ENCODE measurements at regions not wholly inside any gene's neighbourhood (a gene's known extent, or its start where the extent isn't known, plus 50 kb on each side); places are given as distances from the start of the nearest gene placed in this dataset.

- Mint-ChIP-seq H3K9me3 (no peaks in the 10 kb centered on the region), H3K27ac (no peak overlapping the region), H3K4me3 (no peak overlapping the region), H3K27me3 (peaks cover 13% of the 10 kb centered on the region), H3K36me3 (ENCODE audit: low read depth) (no peaks in the 10 kb centered on the region), H3K4me1 (ENCODE audit: low read depth) (no peaks in the 10 kb centered on the region)
- DNase-seq: no peak
Measured at GRCh38 chr10:123464430-123465323, 201.5 kb upstream of the GPR26 start.

- Mint-ChIP-seq H3K4me3 (no peak overlapping the region), H3K36me3 (ENCODE audit: low read depth) (no peaks in the 10 kb centered on the region), H3K27me3 (peaks cover 18% of the 10 kb centered on the region), H3K27ac (no peak overlapping the region), H3K4me1 (ENCODE audit: low read depth) (no peaks in the 10 kb centered on the region), H3K9me3 (no peaks in the 10 kb centered on the region)
- DNase-seq: no peak
Measured at GRCh38 chr10:123470336-123470921, 195.7 kb upstream of the GPR26 start.

GRCh38 chr10:123471811-123472210, 194.3 kb upstream of the GPR26 start:
- Mint-ChIP-seq H3K36me3 (ENCODE audit: low read depth) (no peaks in the 10 kb centered on the region), H3K27ac (no peak overlapping the region), H3K9me3 (no peaks in the 10 kb centered on the region), H3K4me1 (ENCODE audit: low read depth) (no peaks in the 10 kb centered on the region), H3K4me3 (no peak overlapping the region), H3K27me3 (peaks cover 17% of the 10 kb centered on the region)
- DNase-seq: no peak

- no peak overlapping the region for H3K4me3 Mint-ChIP-seq
Measured at GRCh38 chr10:123472606-123473005, 193.5 kb upstream of the GPR26 start.

GRCh38 chr10:123474700-123475099, 191.5 kb upstream of the GPR26 start:
- Mint-ChIP-seq H3K36me3 (ENCODE audit: low read depth) (no peaks in the 10 kb centered on the region), H3K4me1 (ENCODE audit: low read depth) (no peaks in the 10 kb centered on the region), H3K27ac (no peak overlapping the region), H3K4me3 (no peak overlapping the region), H3K27me3 (peaks cover 10% of the 10 kb centered on the region), H3K9me3 (no peaks in the 10 kb centered on the region)
- no peak for DNase-seq

More at GRCh38 chr10:123472606-123473005, 193.5 kb upstream of the GPR26 start:
- Mint-ChIP-seq H3K27me3 (peaks cover 15% of the 10 kb centered on the region), H3K4me1 (ENCODE audit: low read depth) (no peaks in the 10 kb centered on the region), H3K9me3 (no peaks in the 10 kb centered on the region), H3K36me3 (ENCODE audit: low read depth) (no peaks in the 10 kb centered on the region), H3K27ac (no peak overlapping the region)
- no peak for DNase-seq

GRCh38 chr10:123475466-123475865, 190.7 kb upstream of the GPR26 start:
- no peaks in the 10 kb centered on the region for H3K36me3 Mint-ChIP-seq (ENCODE audit: low read depth)
- H3K4me3 Mint-ChIP-seq: no peak overlapping the region
- H3K4me1 Mint-ChIP-seq (ENCODE audit: low read depth): no peaks in the 10 kb centered on the region
- no peak overlapping the region for H3K27ac Mint-ChIP-seq
- DNase-seq: no peak
- no peaks in the 10 kb centered on the region for H3K9me3 Mint-ChIP-seq
- peaks cover 16% of the 10 kb centered on the region for H3K27me3 Mint-ChIP-seq

- no peaks in the 10 kb centered on the region for H3K4me1 Mint-ChIP-seq (ENCODE audit: low read depth)
- no peaks in the 10 kb centered on the region for H3K36me3 Mint-ChIP-seq (ENCODE audit: low read depth)
- no peak overlapping the region for H3K4me3 Mint-ChIP-seq
- H3K27me3 Mint-ChIP-seq: peaks cover 14% of the 10 kb centered on the region
- H3K27ac Mint-ChIP-seq: no peak overlapping the region
- no peaks in the 10 kb centered on the region for H3K9me3 Mint-ChIP-seq
- no peak for DNase-seq
Measured at GRCh38 chr10:123478116-123478515, 188.0 kb upstream of the GPR26 start.

- no peak overlapping the region for H3K4me3 Mint-ChIP-seq
- peaks cover 15% of the 10 kb centered on the region for H3K27me3 Mint-ChIP-seq
- H3K27ac Mint-ChIP-seq: no peak overlapping the region
- H3K9me3 Mint-ChIP-seq: no peaks in the 10 kb centered on the region
- no peaks in the 10 kb centered on the region for H3K4me1 Mint-ChIP-seq (ENCODE audit: low read depth)
- no peaks in the 10 kb centered on the region for H3K36me3 Mint-ChIP-seq (ENCODE audit: low read depth)
- DNase-seq: no peak
Measured at GRCh38 chr10:123479640-123480039, 186.5 kb upstream of the GPR26 start.

GRCh38 chr10:123480344-123480743, 185.8 kb upstream of the GPR26 start:
- Mint-ChIP-seq H3K4me1 (ENCODE audit: low read depth) (no peaks in the 10 kb centered on the region), H3K27me3 (peaks cover 15% of the 10 kb centered on the region), H3K36me3 (ENCODE audit: low read depth) (no peaks in the 10 kb centered on the region), H3K4me3 (no peak overlapping the region), H3K9me3 (no peaks in the 10 kb centered on the region), H3K27ac (no peak overlapping the region)
- DNase-seq: no peak

- Mint-ChIP-seq H3K4me1 (ENCODE audit: low read depth) (no peaks in the 10 kb centered on the region), H3K27ac (no peak overlapping the region), H3K4me3 (no peak overlapping the region), H3K27me3 (peaks cover 15% of the 10 kb centered on the region), H3K9me3 (no peaks in the 10 kb centered on the region), H3K36me3 (ENCODE audit: low read depth) (no peaks in the 10 kb centered on the region)
- no peak for DNase-seq
Measured at GRCh38 chr10:123480845-123481244, 185.3 kb upstream of the GPR26 start.

GRCh38 chr10:123484722-123485121, 181.4 kb upstream of the GPR26 start:
- Mint-ChIP-seq H3K4me3 (no peak overlapping the region), H3K9me3 (no peaks in the 10 kb centered on the region), H3K27me3 (peaks cover 33% of the 10 kb centered on the region), H3K27ac (no peak overlapping the region), H3K4me1 (ENCODE audit: low read depth) (no peaks in the 10 kb centered on the region), H3K36me3 (ENCODE audit: low read depth) (no peaks in the 10 kb centered on the region)
- DNase-seq: no peak

- Mint-ChIP-seq H3K27me3 (peaks cover 29% of the 10 kb centered on the region), H3K4me1 (ENCODE audit: low read depth) (no peaks in the 10 kb centered on the region), H3K4me3 (no peak overlapping the region), H3K27ac (no peak overlapping the region), H3K9me3 (no peaks in the 10 kb centered on the region), H3K36me3 (ENCODE audit: low read depth) (no peaks in the 10 kb centered on the region)
- no peak for DNase-seq
Measured at GRCh38 chr10:123485341-123485960, 180.7 kb upstream of the GPR26 start.

- Mint-ChIP-seq H3K4me1 (ENCODE audit: low read depth) (no peaks in the 10 kb centered on the region), H3K9me3 (no peaks in the 10 kb centered on the region), H3K36me3 (ENCODE audit: low read depth) (no peaks in the 10 kb centered on the region), H3K27ac (no peak overlapping the region), H3K4me3 (no peak overlapping the region), H3K27me3 (peaks cover 41% of the 10 kb centered on the region)
- DNase-seq: no peak
Measured at GRCh38 chr10:123488436-123488835, 177.7 kb upstream of the GPR26 start.

- DNase-seq: no peak
- Mint-ChIP-seq H3K4me1 (ENCODE audit: low read depth) (no peaks in the 10 kb centered on the region), H3K9me3 (no peaks in the 10 kb centered on the region), H3K27ac (no peak overlapping the region), H3K4me3 (no peak overlapping the region), H3K27me3 (peaks cover 42% of the 10 kb centered on the region), H3K36me3 (ENCODE audit: low read depth) (no peaks in the 10 kb centered on the region)
Measured at GRCh38 chr10:123491364-123491763, 174.8 kb upstream of the GPR26 start.

GRCh38 chr10:123492016-123492415, 174.1 kb upstream of the GPR26 start:
- Mint-ChIP-seq H3K36me3 (ENCODE audit: low read depth) (no peaks in the 10 kb centered on the region), H3K9me3 (no peaks in the 10 kb centered on the region), H3K4me1 (ENCODE audit: low read depth) (no peaks in the 10 kb centered on the region), H3K27ac (no peak overlapping the region), H3K27me3 (peaks cover 41% of the 10 kb centered on the region), H3K4me3 (no peak overlapping the region)
- no peak for DNase-seq
